IPS-18c (cell line): ENCODE measurements at regions not wholly inside any gene's neighbourhood (a gene's known extent, or its start where the extent isn't known, plus 50 kb on each side); places are given as distances from the start of the nearest gene placed in this dataset.

Experiments
- H3K4me3 ChIP-seq: 2 replicates; pipeline ENCODE4 v1.7.0; 2013; ENCODE audit warnings: low read depth, mild to moderate bottlenecking, low read length, moderate library complexity; ENCODE audit not compliant: insufficient read depth
- H3K9me3 ChIP-seq: one replicate; pipeline ENCODE4 v1.6.1; 2013; ENCODE audit warnings: mild to moderate bottlenecking, low read length, moderate library complexity; ENCODE audit not compliant: control insufficient read depth, insufficient read depth

DNA sequence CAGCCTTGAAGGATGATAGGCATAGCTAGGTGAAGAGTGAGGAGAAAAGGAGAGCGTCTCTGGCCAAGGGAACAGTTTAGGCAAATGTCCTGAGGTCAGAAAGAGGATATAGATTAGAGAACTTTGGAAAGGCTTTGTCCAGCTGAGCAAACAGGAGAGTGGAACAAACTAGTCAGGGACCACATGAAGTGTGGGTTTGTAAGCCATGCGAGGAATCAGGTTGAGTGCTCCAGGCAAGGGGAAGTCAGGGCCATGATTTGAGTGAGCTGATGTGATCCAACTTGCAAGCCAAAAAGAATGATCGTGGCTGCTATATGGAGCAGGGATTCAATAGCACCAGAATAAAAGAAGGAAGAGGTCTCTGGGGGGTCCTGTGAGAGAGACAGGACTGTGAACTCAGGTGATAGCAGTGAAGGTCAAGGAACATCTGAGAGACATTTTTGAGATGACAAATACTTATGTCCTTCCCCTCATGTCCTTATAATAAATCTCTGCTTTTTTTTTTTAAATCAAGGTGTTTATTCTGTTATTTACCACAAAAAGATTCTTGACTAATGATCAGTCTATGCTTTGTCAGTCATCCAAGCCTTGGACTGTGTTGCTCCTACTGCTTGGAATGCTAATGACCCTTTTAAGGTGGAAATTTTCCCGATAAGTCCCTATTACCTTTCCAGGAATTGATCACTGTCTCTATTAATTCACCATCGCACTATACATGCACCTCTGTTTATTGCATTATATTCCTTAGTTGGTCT, 472.6 kb downstream of the TXNL1 start:
- H3K4me3 ChIP-seq, result no peak overlapping the region
- H3K9me3 ChIP-seq, result no peaks in the 10 kb centered on the region

- Histone ChIP-seq H3K4me3 (no peak overlapping the region), H3K9me3 (no peaks in the 10 kb centered on the region)
Observed at GRCh38 chr18:56162311-56163265, 475.8 kb downstream of the TXNL1 start.

DNA sequence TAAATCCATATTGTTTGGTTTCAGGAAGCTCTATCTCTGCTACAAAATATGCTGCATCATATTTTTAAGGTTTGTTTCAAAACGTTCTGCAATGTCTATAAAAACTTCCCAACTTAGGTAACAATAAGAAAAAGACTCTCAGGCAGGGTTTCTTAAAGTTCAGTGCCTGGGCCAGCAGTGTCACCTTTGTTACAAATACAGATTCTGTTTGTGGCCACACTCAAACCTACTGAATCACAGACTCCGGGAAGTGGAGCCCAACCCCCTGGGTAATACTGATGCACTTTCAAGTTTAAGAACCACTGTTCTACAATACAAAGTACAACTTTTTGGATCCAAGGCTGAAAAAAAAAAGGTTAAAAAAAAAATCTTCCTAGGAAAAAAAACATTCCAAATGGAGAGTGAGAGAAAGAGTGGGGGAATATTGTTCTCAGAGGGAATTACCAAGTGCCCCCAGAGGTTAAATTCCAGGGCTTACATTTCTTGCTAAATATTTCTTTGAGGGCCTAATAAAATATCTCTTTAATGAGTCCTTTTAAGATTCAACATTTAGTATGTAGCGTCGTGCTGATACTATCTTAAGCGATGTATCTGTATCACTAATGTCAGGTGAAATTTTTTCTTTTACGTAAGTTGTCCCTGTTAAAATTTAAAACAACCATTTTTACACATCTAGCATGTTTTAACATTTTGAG, 476.7 kb downstream of the TXNL1 start:
- H3K4me3 ChIP-seq, result no peak overlapping the region
- no peaks in the 10 kb centered on the region for H3K9me3 ChIP-seq

- H3K4me3 ChIP-seq, result no peak overlapping the region
Observed at GRCh38 chr18:56158676-56159075, 479.7 kb downstream of the TXNL1 start.

DNA sequence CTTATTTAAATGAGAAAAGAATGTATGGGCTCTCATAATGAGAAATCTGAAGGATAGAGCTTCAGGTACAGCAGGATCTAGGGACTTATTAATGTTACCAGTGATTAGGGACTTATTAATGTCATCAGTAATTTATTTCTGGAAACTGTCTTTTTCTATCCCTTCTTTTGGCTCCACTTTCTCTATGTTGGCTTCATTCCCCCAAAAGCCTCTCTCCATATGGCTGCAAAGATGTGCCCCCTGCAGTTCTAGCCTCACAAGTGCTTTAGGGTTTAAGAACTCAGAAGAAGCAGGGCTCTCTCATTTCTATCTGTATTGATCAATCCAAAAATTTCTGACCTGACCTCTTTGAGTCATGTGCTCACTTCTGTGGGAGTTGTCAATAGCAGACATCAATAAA, 480.9 kb downstream of the TXNL1 start:
- Histone ChIP-seq H3K9me3 (no peaks in the 10 kb centered on the region), H3K4me3 (no peak overlapping the region)

More at GRCh38 chr18:56158676-56159075, 479.7 kb downstream of the TXNL1 start:
- no peaks in the 10 kb centered on the region for H3K9me3 ChIP-seq

- Histone ChIP-seq H3K9me3 (no peaks in the 10 kb centered on the region), H3K4me3 (no peak overlapping the region)
Observed at GRCh38 chr18:56152551-56153310, 485.7 kb downstream of the TXNL1 start.

- Histone ChIP-seq H3K9me3 (no peaks in the 10 kb centered on the region), H3K4me3 (no peak overlapping the region)
Observed at GRCh38 chr18:56148373-56148772, 490.0 kb downstream of the TXNL1 start.

DNA sequence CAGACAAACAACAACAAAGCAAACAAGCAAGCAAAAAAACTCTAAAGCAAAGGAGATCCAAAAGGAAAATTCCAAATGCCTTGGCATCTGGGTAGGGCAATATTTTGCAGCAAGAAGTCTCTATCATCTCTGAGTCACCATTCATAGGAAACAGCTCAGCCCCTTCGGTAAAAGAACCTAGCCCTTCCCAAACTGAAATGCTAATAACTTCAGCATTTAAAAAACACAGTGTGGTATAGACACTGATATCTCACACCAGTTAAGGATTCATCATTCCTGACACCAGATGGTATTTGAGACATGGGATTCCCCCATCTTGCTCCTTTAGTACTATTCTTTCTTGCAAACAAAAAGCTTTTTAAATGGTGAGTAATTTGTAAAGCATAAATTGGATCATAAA, 491.8 kb downstream of the TXNL1 start:
- Histone ChIP-seq H3K4me3 (no peak overlapping the region), H3K9me3 (no peaks in the 10 kb centered on the region)

DNA sequence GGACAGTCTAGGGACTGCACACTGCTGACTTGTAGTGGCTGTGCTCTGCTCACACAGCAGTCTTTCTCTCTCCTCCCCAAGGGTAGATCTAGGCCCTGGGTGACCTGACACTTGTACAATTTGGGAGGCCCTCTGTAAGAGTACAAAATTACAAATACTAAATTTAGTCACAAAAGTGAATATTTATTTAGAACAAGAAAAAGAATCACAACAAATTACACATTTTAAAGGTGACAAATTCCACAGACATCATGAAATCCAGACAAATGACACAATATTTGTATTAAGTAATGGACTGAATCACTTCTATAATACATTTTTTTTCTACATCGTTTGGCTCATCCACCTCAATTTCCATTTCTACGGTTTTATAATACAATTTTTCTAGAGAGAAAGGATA, 496.4 kb downstream of the TXNL1 start:
- no peaks in the 10 kb centered on the region for H3K9me3 ChIP-seq
- no peak overlapping the region for H3K4me3 ChIP-seq

DNA sequence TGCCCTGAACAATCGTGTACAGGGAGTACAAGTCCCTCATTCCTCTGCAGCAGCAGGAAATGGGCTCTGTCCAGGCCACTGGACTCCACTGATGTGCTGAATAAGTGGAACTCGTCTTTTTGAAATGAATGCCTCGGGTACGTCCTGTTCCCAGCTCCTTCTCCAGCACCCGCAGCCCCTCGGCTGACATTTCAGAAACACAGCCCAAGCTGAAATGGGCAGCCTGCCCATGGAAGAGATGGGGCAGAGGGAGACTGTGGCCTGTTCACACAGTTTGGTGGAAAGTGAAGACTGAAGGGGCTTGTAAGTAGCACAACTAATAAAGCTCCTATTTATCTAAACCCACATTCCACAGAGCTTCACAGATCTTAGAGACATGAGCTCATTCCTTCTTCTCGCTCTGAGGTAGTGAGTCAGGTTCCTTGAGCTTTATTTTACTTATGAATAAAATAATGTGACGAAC, 498.6 kb downstream of the TXNL1 start:
- no peaks in the 10 kb centered on the region for H3K9me3 ChIP-seq
- H3K4me3 ChIP-seq, result no peak overlapping the region

- no peaks in the 10 kb centered on the region for H3K9me3 ChIP-seq
Observed at GRCh38 chr18:56139372-56139771, 499.0 kb downstream of the TXNL1 start.

DNA sequence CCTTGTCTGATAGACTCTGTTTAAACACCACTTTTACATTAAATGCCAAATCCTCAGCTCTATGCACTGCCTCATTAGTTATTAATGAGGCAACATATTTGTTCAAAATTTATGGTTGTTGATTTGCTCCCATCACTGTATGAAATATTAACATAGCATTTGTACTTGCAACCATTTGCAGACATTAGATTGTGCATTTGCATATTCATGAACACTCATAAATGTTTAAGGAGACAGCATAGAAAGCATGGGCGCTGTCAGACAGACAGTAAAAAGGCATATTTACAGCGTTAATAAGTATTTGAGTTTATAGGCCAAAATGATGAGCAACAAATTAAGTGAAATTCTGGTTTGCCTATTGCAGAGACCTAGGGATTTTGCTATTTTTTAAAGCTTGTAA, 502.3 kb downstream of the TXNL1 start:
- no peaks in the 10 kb centered on the region for H3K9me3 ChIP-seq
- H3K4me3 ChIP-seq, result no peak overlapping the region

More at GRCh38 chr18:56139372-56139771, 499.0 kb downstream of the TXNL1 start:
- no peak overlapping the region for H3K4me3 ChIP-seq

DNA sequence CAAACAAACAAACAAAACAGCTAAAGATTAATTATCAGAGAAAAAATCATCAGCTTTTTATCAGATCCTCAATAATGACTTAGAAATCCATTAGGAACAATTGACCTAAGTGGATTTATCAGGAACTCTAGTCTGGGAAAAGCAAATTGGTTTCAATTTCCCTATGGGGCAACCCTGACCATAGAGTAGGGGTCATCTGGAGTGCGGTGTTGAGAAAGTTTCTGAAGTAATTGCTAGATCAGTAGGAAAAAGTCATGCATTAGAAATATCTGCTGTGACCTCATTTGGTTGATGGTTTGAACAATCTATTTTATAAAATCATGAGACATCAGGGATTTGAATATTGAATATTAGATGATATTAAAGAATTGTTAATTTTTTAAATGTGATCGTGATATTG, 507.9 kb downstream of the TXNL1 start:
- Histone ChIP-seq H3K9me3 (no peaks in the 10 kb centered on the region), H3K4me3 (no peak overlapping the region)

- no peak overlapping the region for H3K4me3 ChIP-seq
- no peaks in the 10 kb centered on the region for H3K9me3 ChIP-seq
Observed at GRCh38 chr18:56128153-56128791, 510.1 kb downstream of the TXNL1 start.

GRCh38 chr18:56127322-56128099, 510.9 kb downstream of the TXNL1 start:
- H3K4me3 ChIP-seq, result no peak overlapping the region
- H3K9me3 ChIP-seq, result no peaks in the 10 kb centered on the region

DNA sequence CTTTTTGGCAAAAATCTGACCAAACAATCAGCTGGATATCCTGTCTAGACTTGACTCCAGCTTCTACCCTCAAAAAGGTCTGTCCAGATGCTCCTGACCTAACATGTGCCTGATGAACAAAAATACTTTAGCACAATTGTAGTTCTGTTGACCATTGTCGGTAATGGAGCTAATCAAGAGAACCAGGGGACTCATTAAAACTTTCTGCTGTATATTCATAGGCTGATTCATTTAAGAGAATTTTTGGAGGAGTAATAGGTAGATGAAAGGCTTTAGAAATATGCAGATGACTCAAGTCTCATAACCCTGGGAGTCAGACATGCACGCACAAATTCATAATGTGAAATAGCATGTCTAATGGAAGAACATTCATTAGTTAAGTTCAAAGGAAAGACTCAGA, 514.2 kb downstream of the TXNL1 start:
- Histone ChIP-seq H3K4me3 (no peak overlapping the region), H3K9me3 (no peaks in the 10 kb centered on the region)
